ENCODE measurements at regions not wholly inside any gene's neighbourhood (a gene's known extent, or its start where the extent isn't known, plus 50 kb on each side); places are given as distances from the start of the nearest gene placed in this dataset.
"Not testable (repeated sequence)": the region's sequence is repeated elsewhere in the genome, so short reads cannot be mapped to it uniquely, and the experiment has no call there.

- H3K79me2 ChIP-seq (replicated peaks; ENCODE audit: insufficient read depth, low read length), result no peaks in the 10 kb centered on the region
- H3K9me3 ChIP-seq (ENCODE audit: low read length), result no peaks in the 10 kb centered on the region
- H3K27me3 ChIP-seq (ENCODE audit: insufficient read depth, low read depth, low read length), result no peaks in the 10 kb centered on the region
- TF ChIP-seq MXI1 (conservative IDR thresholded peaks at IDR 0.05; ENCODE audit: poor library complexity, severe bottlenecking) (no peak), SMC3 (conservative IDR thresholded peaks at IDR 0.05; ENCODE audit: poor library complexity) (peak; percentile 88), RAD21 (conservative IDR thresholded peaks at IDR 0.05) (peak; percentile 85), CTCF (IDR thresholded peaks at IDR 0.05; ENCODE audit: poor library complexity, severe bottlenecking) (peak; percentile 81)
- no peak overlapping the region for H3K4me2 ChIP-seq (ENCODE audit: low read length)
- no peak overlapping the region for H3K4me3 ChIP-seq (ENCODE audit: low read length)
- H3F3A ChIP-seq (ENCODE audit: insufficient read depth, low read length, poor library complexity, severe bottlenecking), result no peaks in the 10 kb centered on the region
- no peak overlapping the region for H3K27ac ChIP-seq (ENCODE audit: low read length)
- H3K9me2 ChIP-seq (ENCODE audit: insufficient read depth, low read length), result no peaks in the 10 kb centered on the region
- H4K20me1 ChIP-seq (ENCODE audit: insufficient read depth), result no peaks in the 10 kb centered on the region
- no peak overlapping the region for H3K9ac ChIP-seq (ENCODE audit: low read length)
- H3K36me3 ChIP-seq (ENCODE audit: insufficient read depth, low read length), result no peaks in the 10 kb centered on the region
- no peak overlapping the region for H2AFZ ChIP-seq (ENCODE audit: low read depth, low read length)
Observed at GRCh38 chr11:22539821-22540256, 85.8 kb downstream of the FANCF start.

- H3K4me3 ChIP-seq (ENCODE audit: low read length), result no peak overlapping the region
- H2AFZ ChIP-seq (ENCODE audit: low read depth, low read length), result no peak overlapping the region
- no peak overlapping the region for H3K4me2 ChIP-seq (ENCODE audit: low read length)
- no peaks in the 10 kb centered on the region for H3K27me3 ChIP-seq (ENCODE audit: insufficient read depth, low read depth, low read length)
- no peaks in the 10 kb centered on the region for H3K9me3 ChIP-seq (ENCODE audit: low read length)
- H4K20me1 ChIP-seq (ENCODE audit: insufficient read depth), result no peaks in the 10 kb centered on the region
- H3K9ac ChIP-seq (ENCODE audit: low read length), result no peak overlapping the region
- no peaks in the 10 kb centered on the region for H3F3A ChIP-seq (ENCODE audit: insufficient read depth, low read length, poor library complexity, severe bottlenecking)
- no peaks in the 10 kb centered on the region for H3K79me2 ChIP-seq (replicated peaks; ENCODE audit: insufficient read depth, low read length)
- H3K27ac ChIP-seq (ENCODE audit: low read length), result no peak overlapping the region
- no peak for TF ChIP-seq CTCF (IDR thresholded peaks at IDR 0.05; ENCODE audit: poor library complexity, severe bottlenecking)
- no peak for TF ChIP-seq TAF1 (IDR thresholded peaks at IDR 0.05; ENCODE audit: low read depth)
- no peak for TF ChIP-seq SMC3 (conservative IDR thresholded peaks at IDR 0.05; ENCODE audit: poor library complexity)
- TF ChIP-seq RAD21 (conservative IDR thresholded peaks at IDR 0.05), result no peak
- no peaks in the 10 kb centered on the region for H3K36me3 ChIP-seq (ENCODE audit: insufficient read depth, low read length)
- no peaks in the 10 kb centered on the region for H3K9me2 ChIP-seq (ENCODE audit: insufficient read depth, low read length)
Observed at GRCh38 chr11:22536071-22536470, 89.6 kb downstream of the FANCF start.

GRCh38 chr11:22528612-22529429 is 96.8 kb downstream of the FANCF start:
- H3K27me3 ChIP-seq (ENCODE audit: insufficient read depth, low read depth, low read length); H3K27ac ChIP-seq (ENCODE audit: low read length); H3K9me2 ChIP-seq (ENCODE audit: insufficient read depth, low read length); H2AFZ ChIP-seq (ENCODE audit: low read depth, low read length); H3K4me2 ChIP-seq (ENCODE audit: low read length); H3K9ac ChIP-seq (ENCODE audit: low read length); H3K9me3 ChIP-seq (ENCODE audit: low read length); H3K4me3 ChIP-seq (ENCODE audit: low read length); H4K20me1 ChIP-seq (ENCODE audit: insufficient read depth); H3K79me2 ChIP-seq (replicated peaks; ENCODE audit: insufficient read depth, low read length); H3K36me3 ChIP-seq (ENCODE audit: insufficient read depth, low read length); H3F3A ChIP-seq (ENCODE audit: insufficient read depth, low read length, poor library complexity, severe bottlenecking): not testable (repeated sequence)

All from neural cell (in vitro differentiated cells).